IMR-90 (cell line): ENCODE measurements at regions not wholly inside any gene's neighbourhood (a gene's known extent, or its start where the extent isn't known, plus 50 kb on each side); places are given as distances from the start of the nearest gene placed in this dataset.

ENCODE experiments used
- CTCF ChIP-seq: conservative IDR thresholded peaks from 2 replicates; pipeline ENCODE4 v1.5.1; 2012; ENCODE audit warnings: mild to moderate bottlenecking, low read depth, low read length, improper control_type of control experiment
- MAZ ChIP-seq: IDR thresholded peaks from 2 replicates; pipeline ENCODE4 v1.6.1; 2012; ENCODE audit warnings: low read depth, mild to moderate bottlenecking, low read length, improper control_type of control experiment, moderate library complexity, borderline replicate concordance
- POLR2A ChIP-seq: IDR thresholded peaks from 2 replicates; pipeline ENCODE4 v1.6.1; 2012; ENCODE audit warnings: mild to moderate bottlenecking, low read depth, low read length

- TF ChIP-seq POLR2A (no peak), CTCF (no peak), MAZ (no peak)
Measured at GRCh38 chr11:130691581-130691980, 224.7 kb downstream of the SNX19 start.
